Tibial nerve (tissue), 4 donors: ENCODE measurements at regions not wholly inside any gene's neighbourhood (a gene's known extent, or its start where the extent isn't known, plus 50 kb on each side); places are given as distances from the start of the nearest gene placed in this dataset.

Experiments
- EP300 ChIP-seq, 2 donors: sonication (generic); formaldehyde crosslinking; IDR thresholded peaks; one replicate each; pipeline ENCODE4 v1.6.1; 2017; ENCODE audit warnings: antibody characterized with exemption in 2 of 2, mild to moderate bottlenecking in 1 of 2
- POLR2A ChIP-seq, 2 donors: fragments of 450-650 bp; IDR thresholded peaks; one replicate each; pipeline ENCODE4 v1.6.1; 2017; ENCODE audit warnings: antibody characterized with exemption in 2 of 2, mild to moderate bottlenecking in 2 of 2, moderate library complexity in 2 of 2
- TF ChIP-seq, protein P1 (sequence below), 5 experiments: fragments of 200-600 bp in 3 of 5; fragments of 450-650 bp in 2 of 5; sonication (generic) in 3 of 5; IDR thresholded peaks; one replicate each; pipeline ENCODE4 v1.5.1; 2016 to 2019; ENCODE audit warnings: antibody characterized with exemption in 5 of 5, mild to moderate bottlenecking in 3 of 5, moderate library complexity in 2 of 5

DNA sequence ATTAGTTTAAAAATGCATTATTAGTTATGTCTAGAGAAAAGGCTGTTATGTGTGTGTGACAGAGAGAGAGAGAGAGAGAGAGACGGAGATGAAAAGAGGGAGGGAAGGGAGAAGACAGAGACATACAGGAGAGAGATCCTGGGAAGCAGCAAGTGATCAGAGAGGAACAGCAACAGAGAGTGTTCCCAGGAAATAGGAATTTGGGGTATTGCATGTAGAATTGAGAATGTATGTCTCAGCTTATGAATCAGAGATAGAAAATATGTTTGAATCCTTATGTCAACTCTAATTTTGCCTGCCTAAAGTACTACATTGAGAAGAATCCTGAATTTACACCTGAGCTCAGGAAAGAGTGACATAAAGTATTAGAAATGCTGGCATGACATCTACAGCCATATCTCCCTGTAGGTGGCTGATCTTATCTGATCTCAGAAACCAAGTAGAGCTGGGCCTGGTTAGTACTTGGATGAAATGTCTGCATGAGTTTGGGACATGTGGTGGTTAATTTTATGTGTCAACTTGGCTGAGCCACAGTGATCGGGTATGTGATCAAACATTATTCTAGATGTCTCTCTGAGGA, 130.6 kb downstream of the TENT5A start:
- TF ChIP-seq, protein P1, sequence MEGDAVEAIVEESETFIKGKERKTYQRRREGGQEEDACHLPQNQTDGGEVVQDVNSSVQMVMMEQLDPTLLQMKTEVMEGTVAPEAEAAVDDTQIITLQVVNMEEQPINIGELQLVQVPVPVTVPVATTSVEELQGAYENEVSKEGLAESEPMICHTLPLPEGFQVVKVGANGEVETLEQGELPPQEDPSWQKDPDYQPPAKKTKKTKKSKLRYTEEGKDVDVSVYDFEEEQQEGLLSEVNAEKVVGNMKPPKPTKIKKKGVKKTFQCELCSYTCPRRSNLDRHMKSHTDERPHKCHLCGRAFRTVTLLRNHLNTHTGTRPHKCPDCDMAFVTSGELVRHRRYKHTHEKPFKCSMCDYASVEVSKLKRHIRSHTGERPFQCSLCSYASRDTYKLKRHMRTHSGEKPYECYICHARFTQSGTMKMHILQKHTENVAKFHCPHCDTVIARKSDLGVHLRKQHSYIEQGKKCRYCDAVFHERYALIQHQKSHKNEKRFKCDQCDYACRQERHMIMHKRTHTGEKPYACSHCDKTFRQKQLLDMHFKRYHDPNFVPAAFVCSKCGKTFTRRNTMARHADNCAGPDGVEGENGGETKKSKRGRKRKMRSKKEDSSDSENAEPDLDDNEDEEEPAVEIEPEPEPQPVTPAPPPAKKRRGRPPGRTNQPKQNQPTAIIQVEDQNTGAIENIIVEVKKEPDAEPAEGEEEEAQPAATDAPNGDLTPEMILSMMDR (IDR thresholded peaks at IDR 0.05): no peak
- TF ChIP-seq POLR2A (IDR thresholded peaks at IDR 0.05) (no peak), EP300 (IDR thresholded peaks at IDR 0.05) (no peak)
